PC-3 (cell line): ENCODE measurements at regions not wholly inside any gene's neighbourhood (a gene's known extent, or its start where the extent isn't known, plus 50 kb on each side); places are given as distances from the start of the nearest gene placed in this dataset.

Source experiments
- ATAC-seq: fragments of 200-7000 bp; cut with Tn5 transposase; 2 replicates; pipeline ENCODE4 v1.9.1; 2020; ENCODE audit warnings: mild to moderate bottlenecking, moderate library complexity
- BruUV-seq: library from RNA; stranded (reverse); fragments of 400-500 nt; replicated peaks from 2 replicates; lab custom pipeline; 2021; lab: Mats Ljungman, UMichigan
- CTCF ChIA-PET: fragments of 300-600 bp; sonication (Branson Sonifier 250); formaldehyde crosslinking; loops from one replicate; lab custom pipeline; 2022; ENCODE audit warnings: antibody characterized with exemption; lab: Charles Lee
- POLR2A ChIA-PET: fragments of 300-600 bp; sonication (Branson Sonifier 250); formaldehyde crosslinking; loops from one replicate; lab custom pipeline; 2022; ENCODE audit warnings: antibody characterized with exemption; ENCODE audit not compliant: unreplicated experiment; lab: Charles Lee
- DNase-seq: peaks from one replicate; pipeline ENCODE4 v3.0.0-alpha.2; 2015
- H2AFZ ChIP-seq: fragments of 300-600 bp; sonication (generic); 2 replicates; pipeline ENCODE4 v1.6.0; 2016; ENCODE audit warnings: antibody characterized with exemption, low read length
- H3F3A ChIP-seq: fragments of 300-600 bp; sonication (generic); one replicate; pipeline ENCODE4 v1.6.0; 2017; ENCODE audit warnings: antibody characterized with exemption, low read length, control low read depth, mild to moderate bottlenecking; ENCODE audit not compliant: unreplicated experiment
- H3K27ac ChIP-seq: fragments of 300-600 bp; sonication (generic); 2 replicates; pipeline ENCODE4 v1.5.1; 2016; ENCODE audit warnings: mild to moderate bottlenecking, low read length
- H3K27me3 ChIP-seq: fragments of 300-600 bp; sonication (generic); 2 replicates; pipeline ENCODE4 v1.6.1; 2016; ENCODE audit warnings: low read length, mixed read lengths
- H3K36me3 ChIP-seq: fragments of 300-600 bp; sonication (generic); 2 replicates; pipeline ENCODE4 v1.6.1; 2016; ENCODE audit warnings: low read depth, mixed run types, low read length, mixed read lengths
- H3K4me1 ChIP-seq: fragments of 300-600 bp; sonication (generic); 2 replicates; pipeline ENCODE4 v1.5.1; 2016; ENCODE audit warnings: low read length; ENCODE audit not compliant: insufficient read depth
- H3K4me2 ChIP-seq: fragments of 300-600 bp; sonication (generic); 2 replicates; pipeline ENCODE4 v1.6.0; 2016; ENCODE audit warnings: low read length
- H3K4me3 ChIP-seq: fragments of 300-600 bp; sonication (generic); 2 replicates; pipeline ENCODE4 v1.5.1; 2016; ENCODE audit warnings: mild to moderate bottlenecking, low read length, mixed read lengths
- H3K79me2 ChIP-seq: fragments of 300-600 bp; sonication (generic); 2 replicates; pipeline ENCODE4 v1.6.1; 2017; ENCODE audit warnings: low read length, mixed read lengths
- H3K9ac ChIP-seq: fragments of 300-600 bp; sonication (generic); 2 replicates; pipeline ENCODE4 v1.6.0; 2016; ENCODE audit warnings: mild to moderate bottlenecking, low read length
- H3K9me2 ChIP-seq: fragments of 300-600 bp; sonication (generic); replicated peaks from 2 replicates; pipeline ENCODE4 v1.6.1; 2016; ENCODE audit warnings: mixed run types, low read length, mixed read lengths
- H3K9me3 ChIP-seq: fragments of 300-600 bp; sonication (generic); 2 replicates; pipeline ENCODE4 v1.6.1; 2016; ENCODE audit warnings: low read length, mixed read lengths
- H4K20me1 ChIP-seq: fragments of 300-600 bp; sonication (generic); 2 replicates; pipeline ENCODE4 v1.6.1; 2016; ENCODE audit warnings: low read length, mixed read lengths
- EZH2 ChIP-seq: fragments of 300-600 bp; sonication (generic); IDR thresholded peaks from one replicate; pipeline ENCODE4 v1.6.1; 2017; ENCODE audit warnings: antibody characterized with exemption, mild to moderate bottlenecking, low read length; ENCODE audit not compliant: unreplicated experiment
- EZH2phosphoT487 ChIP-seq: fragments of 300-600 bp; sonication (generic); IDR thresholded peaks from 2 replicates; pipeline ENCODE4 v1.6.1; 2018; ENCODE audit warnings: mild to moderate bottlenecking, antibody characterized with exemption, low read length, borderline replicate concordance
- intact Hi-C: fragments of 100-400 bp; cut with micrococcal nuclease; formaldehyde crosslinking; loops from 2 replicates; pipeline ENCODE4 v1.9.0; 2023
- TF ChIP-seq, protein P1 (sequence below): fragments of 300-600 bp; sonication (generic); conservative IDR thresholded peaks from 2 replicates; pipeline ENCODE4 v1.5.1; 2017; ENCODE audit warnings: antibody characterized with exemption, low read depth, mild to moderate bottlenecking, low read length

DNA sequence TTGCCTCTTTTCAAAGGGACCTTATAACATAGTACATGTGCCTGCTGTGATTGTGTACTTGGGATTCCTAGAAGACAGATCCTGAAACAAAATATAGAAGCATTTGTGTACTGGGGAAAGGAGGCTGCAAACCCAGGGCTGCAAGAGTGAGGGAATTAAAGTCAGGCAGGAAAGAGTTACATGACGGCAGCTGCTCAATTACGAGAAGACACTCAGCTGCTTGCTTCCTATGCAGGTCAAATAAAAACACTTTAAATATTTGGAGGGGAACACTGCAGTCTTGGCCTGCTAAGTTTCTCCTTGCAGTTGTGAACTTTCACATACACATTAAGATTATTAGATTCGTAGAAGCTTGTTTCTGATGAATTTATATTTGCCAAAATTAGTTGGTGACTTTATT is 191.9 kb upstream of the CXCL13 start:
- Histone ChIP-seq H3K9ac (no peak overlapping the region), H3K27ac (no peak overlapping the region), H3K9me2 (no peaks in the 10 kb centered on the region), H3K4me3 (no peak overlapping the region), H3K79me2 (no peaks in the 10 kb centered on the region), H3K4me2 (no peak overlapping the region), H3K36me3 (no peaks in the 10 kb centered on the region), H4K20me1 (no peaks in the 10 kb centered on the region), H3K27me3 (peaks cover 44% of the 10 kb centered on the region), H2AFZ (no peak overlapping the region), H3K9me3 (no peaks in the 10 kb centered on the region), H3K4me1 (no peaks in the 10 kb centered on the region), H3F3A (no peaks in the 10 kb centered on the region)
- intact Hi-C loops: no loop called here
- CTCF ChIA-PET: interaction anchor here (0.6 kb wide), 1 partner anchor 187 kb away, joined by 3 read pairs; no protein-coding TSS in a partner anchor
- BruUV-seq: no TSS peak
- no peak for ATAC-seq
- no peak for DNase-seq
- POLR2A ChIA-PET: no interaction called here
- TF ChIP-seq, protein P1, sequence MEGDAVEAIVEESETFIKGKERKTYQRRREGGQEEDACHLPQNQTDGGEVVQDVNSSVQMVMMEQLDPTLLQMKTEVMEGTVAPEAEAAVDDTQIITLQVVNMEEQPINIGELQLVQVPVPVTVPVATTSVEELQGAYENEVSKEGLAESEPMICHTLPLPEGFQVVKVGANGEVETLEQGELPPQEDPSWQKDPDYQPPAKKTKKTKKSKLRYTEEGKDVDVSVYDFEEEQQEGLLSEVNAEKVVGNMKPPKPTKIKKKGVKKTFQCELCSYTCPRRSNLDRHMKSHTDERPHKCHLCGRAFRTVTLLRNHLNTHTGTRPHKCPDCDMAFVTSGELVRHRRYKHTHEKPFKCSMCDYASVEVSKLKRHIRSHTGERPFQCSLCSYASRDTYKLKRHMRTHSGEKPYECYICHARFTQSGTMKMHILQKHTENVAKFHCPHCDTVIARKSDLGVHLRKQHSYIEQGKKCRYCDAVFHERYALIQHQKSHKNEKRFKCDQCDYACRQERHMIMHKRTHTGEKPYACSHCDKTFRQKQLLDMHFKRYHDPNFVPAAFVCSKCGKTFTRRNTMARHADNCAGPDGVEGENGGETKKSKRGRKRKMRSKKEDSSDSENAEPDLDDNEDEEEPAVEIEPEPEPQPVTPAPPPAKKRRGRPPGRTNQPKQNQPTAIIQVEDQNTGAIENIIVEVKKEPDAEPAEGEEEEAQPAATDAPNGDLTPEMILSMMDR: no peak
- TF ChIP-seq EZH2: no peak
- no peak for TF ChIP-seq EZH2phosphoT487

- Histone ChIP-seq H3K4me2 (no peak overlapping the region), H3K4me1 (no peaks in the 10 kb centered on the region), H3K9me2 (no peaks in the 10 kb centered on the region), H3K36me3 (no peaks in the 10 kb centered on the region), H3K9ac (no peak overlapping the region), H2AFZ (no peak overlapping the region), H3K27ac (no peak overlapping the region), H3K9me3 (no peaks in the 10 kb centered on the region), H3K4me3 (no peak overlapping the region), H3K79me2 (no peaks in the 10 kb centered on the region), H4K20me1 (no peaks in the 10 kb centered on the region), H3K27me3 (peaks cover 44% of the 10 kb centered on the region), H3F3A (no peaks in the 10 kb centered on the region)
- DNase-seq: no peak
- ChIA-PET CTCF (no interaction called here), POLR2A (no interaction called here)
- TF ChIP-seq, protein P1: no peak
- TF ChIP-seq EZH2phosphoT487: no peak
- TF ChIP-seq EZH2: no peak
- intact Hi-C loops: no loop called here
- no peak for ATAC-seq
- no TSS peak for BruUV-seq
Measured at GRCh38 chr4:77415689-77416088, 189.9 kb upstream of the CXCL13 start.

DNA sequence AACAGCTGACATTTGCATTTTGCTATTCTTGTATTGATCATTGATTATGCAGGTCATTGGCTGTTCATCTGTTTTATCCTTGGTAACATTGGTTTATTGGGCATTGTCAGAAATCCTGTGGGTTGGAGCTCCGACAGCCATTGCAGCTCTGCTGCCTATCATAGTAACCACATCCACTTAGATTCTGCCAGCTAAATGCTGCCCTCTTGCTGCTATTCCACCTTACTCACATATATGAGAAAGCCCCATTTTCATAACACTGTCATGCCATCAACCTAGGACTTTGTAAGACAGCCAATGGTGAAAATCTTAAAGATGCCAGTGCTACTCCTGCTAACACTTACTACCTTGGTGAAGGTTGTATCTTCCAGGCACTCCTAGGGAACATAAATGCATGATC is 187.3 kb upstream of the CXCL13 start:
- Histone ChIP-seq H3K4me1 (no peaks in the 10 kb centered on the region), H4K20me1 (no peaks in the 10 kb centered on the region), H3K9me3 (no peaks in the 10 kb centered on the region), H3K79me2 (no peaks in the 10 kb centered on the region), H3K36me3 (no peaks in the 10 kb centered on the region), H3K27ac (no peak overlapping the region), H3K4me3 (no peak overlapping the region), H3K4me2 (no peak overlapping the region), H3K9me2 (no peaks in the 10 kb centered on the region), H3K9ac (no peak overlapping the region), H3F3A (no peaks in the 10 kb centered on the region), H3K27me3 (peaks cover 30% of the 10 kb centered on the region), H2AFZ (no peak overlapping the region)
- ATAC-seq (no peak), DNase-seq (peak; percentile 41)
- intact Hi-C loops: loop anchor here (1.0 kb wide), 1 partner anchor 33 kb away; no protein-coding TSS in a partner anchor
- no TSS peak for BruUV-seq
- ChIA-PET POLR2A (no interaction called here), CTCF (interaction anchor here (0.6 to 1.0 kb wide), 3 partner anchors 183 to 1347 kb away, joined by 3 to 4 read pairs (median 3); no protein-coding TSS in a partner anchor)
- no peak for TF ChIP-seq EZH2
- no peak for TF ChIP-seq EZH2phosphoT487
- TF ChIP-seq, protein P1: peak; percentile 51
